Naive B cell (primary cell): ENCODE measurements at regions not wholly inside any gene's neighbourhood (a gene's known extent, or its start where the extent isn't known, plus 50 kb on each side); places are given as distances from the start of the nearest gene placed in this dataset.

Source experiments
- ATAC-seq, 2 donors: fragments of 150-1000 bp; cut with Tn5 transposase; 2 replicates each; pipeline ENCODE4 v1.10.0; 2021; ENCODE audit warnings: low read depth in 2 of 2, mild to moderate bottlenecking in 2 of 2, moderate library complexity in 2 of 2
- DNase-seq: peaks from one replicate; pipeline ENCODE4 v3.0.0; 2022
- H3K27ac Mint-ChIP-seq, 6 donors: one replicate each; pipeline ENCODE4 v1.8.0; 2020 to 2022; ENCODE audit warnings: mild to moderate bottlenecking in 6 of 6, mixed read lengths in 6 of 6, moderate library complexity in 5 of 6, inconsistent platforms in 2 of 6
- H3K27me3 Mint-ChIP-seq, 3 donors: one replicate each; pipeline ENCODE4 v1.8.0; 2021 to 2022; ENCODE audit warnings: mixed read lengths in 3 of 3, mild to moderate bottlenecking in 1 of 3
- H3K36me3 Mint-ChIP-seq, 2 donors: one replicate each; pipeline ENCODE4 v1.8.0; 2020 to 2022; ENCODE audit warnings: mixed read lengths in 2 of 2, inconsistent platforms in 1 of 2, mild to moderate bottlenecking in 1 of 2
- H3K4me1 Mint-ChIP-seq, 3 donors: one replicate each; pipeline ENCODE4 v1.8.0; 2020 to 2022; ENCODE audit warnings: mixed read lengths in 3 of 3, inconsistent platforms in 1 of 3, mild to moderate bottlenecking in 1 of 3, moderate library complexity in 1 of 3
- H3K4me3 Mint-ChIP-seq, 8 donors: one replicate each; pipeline ENCODE4 v1.8.0; 2020 to 2022; ENCODE audit warnings: mild to moderate bottlenecking in 8 of 8, mixed read lengths in 8 of 8, moderate library complexity in 8 of 8, inconsistent platforms in 2 of 8
- H3K9me3 Mint-ChIP-seq, 7 donors: one replicate each; pipeline ENCODE4 v1.8.0; 2020 to 2022; ENCODE audit warnings: mixed read lengths in 7 of 7, mild to moderate bottlenecking in 5 of 7, inconsistent platforms in 2 of 7, moderate library complexity in 1 of 7

DNA sequence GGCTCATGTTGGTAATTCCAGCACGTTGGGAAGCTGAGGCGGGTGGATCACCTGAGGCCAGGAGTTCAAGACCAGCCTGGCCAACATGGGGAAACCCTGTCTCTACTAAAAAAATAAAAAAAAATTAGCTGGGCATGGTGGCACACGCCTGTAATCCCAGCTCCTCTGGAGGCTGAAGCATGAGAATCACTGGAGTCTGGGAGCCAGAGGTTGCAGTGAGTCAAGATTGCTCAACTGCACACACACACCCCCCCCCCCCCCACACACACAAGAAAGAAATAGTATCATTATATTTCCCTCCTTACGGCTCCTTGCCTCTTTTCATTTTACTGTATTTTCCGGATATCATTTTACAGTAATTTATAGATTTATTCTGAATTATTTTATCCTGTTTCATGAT lies 963.1 kb upstream of the GOT2 start:
- ATAC-seq: no peak
- Mint-ChIP-seq H3K4me3 (no peak overlapping the region), H3K27me3 (no peaks in the 10 kb centered on the region), H3K36me3 (no peaks in the 10 kb centered on the region), H3K27ac (no peak overlapping the region), H3K9me3 (peaks cover 0 to 15% (median 8%) of the 10 kb centered on the region in 7 donors), H3K4me1 (no peaks in the 10 kb centered on the region)
- no peak for DNase-seq

DNA sequence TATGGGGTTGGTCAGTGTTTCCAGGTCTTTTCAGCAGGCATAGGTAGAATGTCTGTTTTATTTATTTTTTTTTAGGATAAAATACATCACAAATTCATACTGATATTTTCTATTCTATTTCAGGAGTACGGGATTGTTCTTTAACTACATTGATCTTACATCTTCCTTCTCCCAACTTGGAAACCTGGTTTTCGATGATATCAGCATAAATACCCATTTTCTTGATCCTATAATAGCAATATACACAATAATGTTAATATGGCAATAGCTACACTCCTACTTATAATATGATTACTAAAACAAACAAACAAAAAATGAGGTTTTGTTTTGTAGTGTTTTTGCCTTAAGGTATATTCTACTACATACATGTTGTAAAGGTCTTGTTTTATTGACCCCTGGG lies 962.4 kb upstream of the GOT2 start:
- ATAC-seq (no peak), DNase-seq (no peak)
- Mint-ChIP-seq H3K36me3 (no peaks in the 10 kb centered on the region), H3K4me1 (no peaks in the 10 kb centered on the region), H3K9me3 (peaks cover 0 to 16% (median 10%) of the 10 kb centered on the region in 7 donors), H3K27me3 (no peaks in the 10 kb centered on the region), H3K27ac (no peak overlapping the region), H3K4me3 (no peak overlapping the region)

DNA sequence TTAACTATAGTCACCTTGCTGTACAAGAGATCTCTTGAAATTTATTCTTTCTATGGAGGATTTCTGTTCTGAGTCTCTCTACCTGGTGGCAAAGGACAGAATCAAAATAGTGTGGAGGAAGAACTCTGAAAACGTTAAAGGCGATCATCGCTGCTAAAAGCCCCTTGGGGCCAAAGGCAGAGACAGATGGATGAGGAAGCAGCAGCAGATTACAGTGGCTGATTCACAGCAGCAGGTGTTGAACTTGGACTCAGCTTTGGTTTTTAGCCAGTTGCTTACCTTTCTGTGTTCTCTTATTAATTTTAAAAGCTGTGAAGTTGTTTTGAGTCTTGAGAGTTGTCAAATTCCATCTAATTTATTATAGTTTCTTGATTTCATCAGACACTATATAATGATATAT lies 956.1 kb upstream of the GOT2 start:
- no peaks in the 10 kb centered on the region for H3K36me3 Mint-ChIP-seq
- no peaks in the 10 kb centered on the region for H3K27me3 Mint-ChIP-seq
- no peaks in the 10 kb centered on the region for H3K4me1 Mint-ChIP-seq
- ATAC-seq (no peak), DNase-seq (no peak)
- H3K27ac Mint-ChIP-seq: no peak overlapping the region
- peaks cover 5 to 27% (median 11%) of the 10 kb centered on the region in 7 donors for H3K9me3 Mint-ChIP-seq
- no peak overlapping the region for H3K4me3 Mint-ChIP-seq

DNA sequence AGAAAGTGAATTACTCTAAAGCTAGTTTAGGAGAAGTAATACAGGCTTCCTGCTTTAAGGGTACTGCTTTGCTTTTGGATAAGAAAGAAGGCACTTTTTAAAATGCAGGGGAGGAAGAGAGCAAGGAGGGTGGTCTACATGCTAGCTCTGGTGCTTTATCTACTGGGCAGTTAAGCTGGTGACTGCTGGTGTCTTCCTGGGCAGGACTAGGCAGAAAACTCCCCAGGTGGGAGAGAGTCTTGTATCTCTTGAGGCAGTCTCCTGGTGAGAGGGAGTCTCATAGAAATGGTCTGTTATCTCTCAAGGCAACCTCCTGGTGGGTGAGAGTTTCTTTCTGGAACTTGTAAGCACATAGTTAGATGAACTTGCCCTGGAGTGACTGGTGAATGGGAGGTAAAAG lies 953.9 kb upstream of the GOT2 start:
- DNase-seq (no peak), ATAC-seq (no peak)
- no peak overlapping the region for H3K4me3 Mint-ChIP-seq
- H3K27me3 Mint-ChIP-seq: no peaks in the 10 kb centered on the region
- no peaks in the 10 kb centered on the region for H3K36me3 Mint-ChIP-seq
- no peaks in the 10 kb centered on the region for H3K4me1 Mint-ChIP-seq
- no peak overlapping the region for H3K27ac Mint-ChIP-seq
- H3K9me3 Mint-ChIP-seq: peaks cover 2 to 26% (median 9%) of the 10 kb centered on the region in 7 donors

DNA sequence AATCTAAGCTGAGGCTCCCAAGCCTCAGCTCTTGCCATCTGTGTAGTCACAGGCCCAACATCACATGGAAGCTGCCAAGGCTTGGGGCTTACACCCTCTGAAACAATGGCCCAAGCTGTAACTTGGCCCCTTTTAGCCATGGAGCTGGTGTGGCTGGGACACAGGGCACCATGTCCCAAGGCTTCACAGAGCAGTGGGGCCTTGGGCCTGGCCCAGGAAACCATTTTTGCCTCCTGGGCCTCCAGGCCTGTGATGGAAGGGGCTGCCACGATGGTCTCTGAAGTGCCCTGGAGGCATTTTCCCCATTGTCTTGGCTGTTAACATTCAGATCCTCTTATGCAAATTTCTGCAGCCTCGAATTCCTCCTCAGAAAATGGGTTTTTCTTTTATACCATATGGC lies 952.3 kb upstream of the GOT2 start:
- no peak for ATAC-seq
- H3K36me3 Mint-ChIP-seq: no peaks in the 10 kb centered on the region
- no peak overlapping the region for H3K4me3 Mint-ChIP-seq
- no peak overlapping the region for H3K27ac Mint-ChIP-seq
- no peaks in the 10 kb centered on the region for H3K27me3 Mint-ChIP-seq
- no peak for DNase-seq
- no peaks in the 10 kb centered on the region for H3K4me1 Mint-ChIP-seq
- H3K9me3 Mint-ChIP-seq: peaks cover 2 to 24% (median 7%) of the 10 kb centered on the region in 7 donors

DNA sequence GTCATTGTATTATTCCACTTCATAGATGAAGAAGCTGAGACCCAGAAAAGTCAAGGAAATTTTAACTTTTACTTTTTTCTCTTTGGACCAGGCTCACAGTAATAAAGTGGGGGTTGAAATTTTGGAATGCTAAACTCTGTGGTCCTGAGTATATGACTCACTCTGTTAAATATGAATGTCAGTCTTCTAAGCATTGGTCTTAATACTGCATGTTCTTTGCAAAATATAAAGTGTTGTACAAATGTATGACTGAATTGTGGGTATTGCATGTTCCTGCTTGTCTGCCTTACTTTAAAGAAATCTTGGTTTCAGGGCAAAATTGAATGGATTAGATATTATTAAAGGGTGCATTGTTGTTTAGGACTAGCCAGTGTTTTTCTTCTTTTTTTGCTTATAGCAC lies 950.8 kb upstream of the GOT2 start:
- Mint-ChIP-seq H3K27me3 (no peaks in the 10 kb centered on the region), H3K4me1 (no peaks in the 10 kb centered on the region), H3K36me3 (no peaks in the 10 kb centered on the region), H3K9me3 (peaks cover 0 to 20% (median 7%) of the 10 kb centered on the region in 7 donors), H3K4me3 (no peak overlapping the region), H3K27ac (no peak overlapping the region)
- no peak for ATAC-seq
- DNase-seq: no peak

DNA sequence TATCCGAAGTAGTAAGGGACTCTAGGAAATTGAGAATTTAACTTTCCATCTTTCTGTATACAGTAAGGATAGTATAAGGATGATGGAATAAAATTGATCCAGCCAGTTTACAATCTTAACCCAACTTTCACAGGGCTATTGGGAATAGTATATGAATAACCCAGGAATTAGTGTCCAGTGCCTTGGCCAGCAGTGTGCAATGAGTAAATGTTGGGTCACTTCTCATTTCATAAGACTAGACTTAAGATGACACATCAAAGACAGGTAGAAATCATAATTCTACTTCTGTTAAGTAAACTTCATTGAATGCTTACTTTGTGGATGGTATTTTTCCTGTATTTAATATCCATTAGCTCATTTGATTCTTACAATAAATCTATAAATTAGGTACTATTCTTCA lies 949.6 kb upstream of the GOT2 start:
- ATAC-seq (no peak), DNase-seq (no peak)
- H3K4me3 Mint-ChIP-seq: no peak overlapping the region
- no peaks in the 10 kb centered on the region for H3K4me1 Mint-ChIP-seq
- H3K9me3 Mint-ChIP-seq: peaks cover 5 to 20% (median 8%) of the 10 kb centered on the region in 7 donors
- no peaks in the 10 kb centered on the region for H3K27me3 Mint-ChIP-seq
- no peaks in the 10 kb centered on the region for H3K36me3 Mint-ChIP-seq
- no peak overlapping the region for H3K27ac Mint-ChIP-seq

DNA sequence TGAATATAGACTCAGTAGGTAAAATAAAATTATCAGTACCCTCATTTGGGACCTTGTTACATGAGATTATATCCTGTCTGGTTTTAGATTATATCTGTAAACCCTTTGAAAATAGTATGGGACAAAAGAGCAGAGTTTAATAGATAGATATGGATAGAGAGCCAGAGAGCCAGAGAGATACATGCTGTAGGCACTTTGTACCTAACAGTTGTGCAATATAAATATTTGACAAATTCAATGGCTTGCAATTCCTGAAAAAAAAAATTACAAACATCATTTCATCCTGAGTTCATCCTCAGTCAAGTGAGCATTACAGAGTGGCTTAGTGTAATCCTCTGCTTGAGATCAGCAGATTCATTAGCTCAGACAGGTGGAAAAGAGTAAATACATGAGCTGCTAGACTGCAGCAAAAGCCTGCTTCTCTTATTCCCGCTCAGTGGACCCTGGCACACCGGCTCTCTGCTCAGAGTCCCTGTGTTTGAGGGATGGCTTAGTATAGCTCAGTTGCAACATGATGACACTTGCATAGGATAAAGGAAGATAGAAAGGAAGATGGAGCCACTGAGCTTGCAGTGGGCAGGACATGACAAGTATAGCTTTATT lies 931.6 kb upstream of the GOT2 start:
- peaks cover 0 to 2% (median 0%) of the 10 kb centered on the region in 3 donors for H3K4me1 Mint-ChIP-seq
- H3K27ac Mint-ChIP-seq: peak overlapping the region in 1 of 6 donors; percentile 47
- DNase-seq: no peak
- H3K27me3 Mint-ChIP-seq: no peaks in the 10 kb centered on the region
- no peak for ATAC-seq
- H3K4me3 Mint-ChIP-seq: no peak overlapping the region
- H3K9me3 Mint-ChIP-seq: peaks cover 0 to 24% (median 9%) of the 10 kb centered on the region in 7 donors
- H3K36me3 Mint-ChIP-seq: no peaks in the 10 kb centered on the region

DNA sequence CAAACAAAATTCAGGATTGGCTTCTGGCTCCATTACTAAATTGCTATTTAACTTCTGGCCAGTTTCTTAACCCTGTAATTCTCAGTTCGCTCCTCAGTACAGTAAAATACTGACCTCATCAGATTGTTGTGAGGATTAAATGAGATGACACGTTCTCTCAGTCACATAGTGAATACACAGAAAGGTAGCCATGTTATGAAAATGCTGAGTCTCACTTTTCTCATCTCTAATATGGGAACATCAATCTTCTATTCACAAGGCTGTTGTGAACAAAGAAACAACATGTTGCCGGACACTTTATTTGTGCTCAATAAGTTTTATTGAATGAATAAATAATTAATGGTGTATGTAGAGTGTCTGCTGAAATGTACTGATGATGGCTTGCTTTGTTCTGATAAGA lies 924.5 kb upstream of the GOT2 start:
- no peak for ATAC-seq
- no peaks in the 10 kb centered on the region for H3K4me1 Mint-ChIP-seq
- DNase-seq: no peak
- H3K9me3 Mint-ChIP-seq: peaks cover 0 to 12% (median 5%) of the 10 kb centered on the region in 7 donors
- H3K36me3 Mint-ChIP-seq: no peaks in the 10 kb centered on the region
- H3K27ac Mint-ChIP-seq: no peak overlapping the region
- no peak overlapping the region for H3K4me3 Mint-ChIP-seq
- no peaks in the 10 kb centered on the region for H3K27me3 Mint-ChIP-seq

DNA sequence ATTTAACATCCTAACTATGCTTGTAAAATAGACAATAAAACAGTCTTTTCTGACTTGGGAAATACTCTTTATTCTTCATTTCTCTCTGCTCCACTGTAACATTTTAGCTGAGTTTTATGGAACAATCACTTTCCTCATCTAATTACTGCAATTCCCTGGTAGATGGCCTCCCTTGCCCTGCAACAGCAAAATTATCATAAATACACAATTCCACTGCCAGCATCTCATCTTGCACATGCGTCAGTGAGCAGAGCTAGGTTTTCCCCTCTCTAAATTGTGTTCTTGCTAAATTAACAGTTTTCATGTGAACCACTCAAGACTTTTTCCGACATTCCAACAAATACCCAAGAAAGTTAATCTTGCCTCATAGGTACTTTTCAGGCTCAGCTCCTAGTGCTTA lies 920.9 kb upstream of the GOT2 start:
- Mint-ChIP-seq H3K36me3 (no peaks in the 10 kb centered on the region), H3K9me3 (peaks cover 1 to 17% (median 6%) of the 10 kb centered on the region in 7 donors), H3K27ac (peak overlapping the region in 1 of 6 donors; percentile 18), H3K4me3 (no peak overlapping the region), H3K4me1 (no peaks in the 10 kb centered on the region), H3K27me3 (no peaks in the 10 kb centered on the region)
- DNase-seq (no peak), ATAC-seq (no peak)

DNA sequence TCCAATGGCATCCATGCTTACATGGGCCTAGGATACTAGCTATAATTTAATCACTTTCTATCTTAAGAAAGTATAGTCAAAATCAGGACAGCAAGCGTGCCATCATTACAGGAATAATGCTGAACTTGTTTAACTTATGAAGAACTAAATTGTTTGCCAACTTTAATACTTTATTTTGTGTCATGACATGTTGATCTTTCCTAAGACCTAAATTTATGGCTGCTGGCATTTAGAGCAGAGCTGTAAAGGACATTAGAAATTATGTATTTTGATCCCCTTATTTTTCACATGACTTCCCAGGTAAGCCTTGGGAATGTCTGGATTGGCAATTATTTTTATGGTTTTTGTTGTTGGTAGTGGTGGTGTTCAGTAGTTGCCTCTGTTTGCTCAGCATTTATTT lies 920.3 kb upstream of the GOT2 start:
- no peak for ATAC-seq
- H3K27ac Mint-ChIP-seq: no peak overlapping the region

DNA sequence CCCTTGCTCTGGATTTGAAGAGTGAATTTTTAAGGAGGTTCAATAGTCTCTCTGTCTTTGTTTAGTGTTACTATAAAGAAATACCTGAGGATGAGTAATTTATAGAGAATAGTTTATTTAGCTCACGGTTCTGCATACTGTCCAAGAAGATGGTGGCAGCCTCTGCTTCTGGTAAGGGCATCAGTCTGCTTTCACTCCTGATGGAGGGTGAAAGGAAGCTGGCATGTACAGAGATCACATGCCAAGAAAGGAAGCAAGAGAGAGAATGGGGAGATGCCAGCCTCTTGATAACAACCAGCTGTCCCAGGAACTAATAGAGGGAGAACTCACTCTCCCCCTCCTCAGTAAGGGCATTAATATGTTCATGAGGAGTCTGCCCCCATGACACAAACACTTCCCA lies 917.5 kb upstream of the GOT2 start:
- no peak overlapping the region for H3K27ac Mint-ChIP-seq
- ATAC-seq: no peak
- H3K4me3 Mint-ChIP-seq: no peak overlapping the region
- DNase-seq: no peak
- no peaks in the 10 kb centered on the region for H3K36me3 Mint-ChIP-seq
- H3K9me3 Mint-ChIP-seq: peaks cover 4 to 38% (median 11%) of the 10 kb centered on the region in 7 donors
- H3K27me3 Mint-ChIP-seq: no peaks in the 10 kb centered on the region
- H3K4me1 Mint-ChIP-seq: no peaks in the 10 kb centered on the region

More for the DNA sequence above, 920.3 kb upstream of the GOT2 start:
- no peak for DNase-seq
- Mint-ChIP-seq H3K9me3 (peaks cover 4 to 22% (median 5%) of the 10 kb centered on the region in 7 donors), H3K27me3 (no peaks in the 10 kb centered on the region), H3K4me1 (no peaks in the 10 kb centered on the region), H3K4me3 (no peak overlapping the region), H3K36me3 (no peaks in the 10 kb centered on the region)

DNA sequence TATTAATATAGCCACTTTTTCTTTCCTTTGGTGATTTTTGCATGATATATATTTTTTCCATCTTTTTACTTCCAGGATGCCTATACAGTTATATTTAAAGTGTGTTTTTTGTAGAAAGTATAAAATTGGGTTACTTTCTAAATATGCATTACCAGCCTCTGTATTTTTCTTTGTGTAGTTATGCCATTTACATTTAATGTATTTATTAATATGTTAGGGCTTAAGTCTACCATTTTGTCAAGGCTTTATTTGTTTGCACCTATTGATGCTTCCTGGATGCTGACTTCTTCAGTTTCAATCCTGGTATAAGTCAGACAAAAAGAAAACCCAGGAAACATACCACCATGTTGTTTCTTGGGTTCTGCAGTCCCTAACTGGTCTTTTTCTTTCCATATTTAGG lies 911.1 kb upstream of the GOT2 start:
- peaks cover 0 to 36% (median 20%) of the 10 kb centered on the region in 7 donors for H3K9me3 Mint-ChIP-seq
- ATAC-seq: no peak
- H3K27me3 Mint-ChIP-seq: no peaks in the 10 kb centered on the region
- no peaks in the 10 kb centered on the region for H3K4me1 Mint-ChIP-seq
- no peaks in the 10 kb centered on the region for H3K36me3 Mint-ChIP-seq
- DNase-seq: no peak
- no peak overlapping the region for H3K4me3 Mint-ChIP-seq
- no peak overlapping the region for H3K27ac Mint-ChIP-seq

DNA sequence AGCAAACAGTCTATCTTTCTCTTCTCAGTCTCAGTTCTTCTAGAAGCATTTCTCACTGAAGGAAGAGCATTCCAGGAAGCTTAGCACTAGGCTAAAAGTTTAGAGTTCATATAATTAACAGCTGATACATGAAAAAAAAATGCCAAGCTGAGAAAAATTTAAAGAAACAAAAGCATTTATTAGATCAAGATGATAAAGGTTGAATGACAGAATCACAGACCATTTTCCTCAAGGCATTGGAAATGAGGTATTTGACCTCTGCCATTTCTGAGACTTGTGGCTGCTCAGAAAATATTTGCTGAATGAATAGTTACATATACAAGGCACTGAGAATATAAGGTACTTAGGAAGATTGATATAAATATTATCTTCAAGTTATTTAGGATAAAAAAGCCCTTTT lies 901.6 kb upstream of the GOT2 start:
- no peak overlapping the region for H3K27ac Mint-ChIP-seq
- H3K4me3 Mint-ChIP-seq: no peak overlapping the region
- no peaks in the 10 kb centered on the region for H3K36me3 Mint-ChIP-seq
- H3K27me3 Mint-ChIP-seq: no peaks in the 10 kb centered on the region
- no peaks in the 10 kb centered on the region for H3K4me1 Mint-ChIP-seq
- DNase-seq: no peak
- H3K9me3 Mint-ChIP-seq: peaks cover 3 to 9% (median 5%) of the 10 kb centered on the region in 7 donors
- ATAC-seq: no peak

DNA sequence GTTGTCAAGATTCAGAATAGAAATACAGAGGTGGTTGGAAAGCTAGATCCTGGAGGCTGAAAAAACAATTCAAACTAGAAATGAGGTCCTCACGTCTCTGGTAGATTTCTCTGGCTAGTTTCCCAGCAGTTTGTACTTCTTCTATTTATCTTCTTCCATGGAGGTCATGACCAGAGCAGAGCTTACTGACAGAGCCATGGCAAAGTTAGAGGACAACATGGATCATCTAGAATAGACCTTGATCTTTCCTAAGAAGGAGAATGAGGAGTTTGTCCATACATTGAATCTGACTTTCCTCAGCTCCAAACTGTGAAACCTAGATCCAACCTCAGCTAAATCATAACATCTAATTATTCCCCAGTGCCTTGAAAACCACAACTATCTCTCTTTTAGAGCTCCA lies 900.8 kb upstream of the GOT2 start:
- no peaks in the 10 kb centered on the region for H3K4me1 Mint-ChIP-seq
- DNase-seq (no peak), ATAC-seq (no peak)
- H3K36me3 Mint-ChIP-seq: no peaks in the 10 kb centered on the region
- no peak overlapping the region for H3K4me3 Mint-ChIP-seq
- H3K9me3 Mint-ChIP-seq: peaks cover 3 to 9% (median 4%) of the 10 kb centered on the region in 7 donors
- H3K27me3 Mint-ChIP-seq: no peaks in the 10 kb centered on the region
- H3K27ac Mint-ChIP-seq: no peak overlapping the region
